ENCODE measurements at regions not wholly inside any gene's neighbourhood (a gene's known extent, or its start where the extent isn't known, plus 50 kb on each side); places are given as distances from the start of the nearest gene placed in this dataset.

DNA sequence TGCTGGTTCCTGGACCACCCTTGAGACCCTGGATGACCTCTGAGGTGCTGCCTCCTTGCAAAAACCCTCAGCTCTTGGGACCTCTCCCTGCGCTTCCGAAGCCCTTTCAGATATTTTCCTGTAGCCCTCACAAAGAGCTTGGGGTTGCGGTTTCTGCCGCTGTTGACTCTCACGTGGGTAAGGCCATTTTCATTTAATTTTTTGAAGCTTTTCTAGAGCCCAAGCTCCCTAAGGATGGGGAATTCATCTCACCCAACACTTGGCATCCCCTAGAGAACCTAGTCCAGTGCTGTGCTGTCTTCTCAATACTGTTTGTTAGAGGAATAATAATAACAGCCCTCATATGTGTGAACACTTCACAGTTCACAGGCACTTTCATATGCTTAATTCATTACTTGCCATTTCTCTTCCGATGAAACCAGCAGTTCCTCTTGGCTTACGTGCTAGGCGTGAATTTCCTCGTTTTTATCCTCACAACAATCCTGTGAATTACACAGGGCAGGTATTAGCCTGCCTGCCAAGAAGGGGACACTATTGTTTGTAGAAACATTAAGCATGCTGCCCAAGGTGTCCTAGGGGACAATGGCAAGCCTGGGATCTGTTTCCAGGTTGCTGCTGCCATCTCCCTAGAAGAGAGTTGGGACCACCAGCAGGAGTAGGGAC is 71.6 kb upstream of the CTBP2 start:
- DNase-seq = no peak

DNA sequence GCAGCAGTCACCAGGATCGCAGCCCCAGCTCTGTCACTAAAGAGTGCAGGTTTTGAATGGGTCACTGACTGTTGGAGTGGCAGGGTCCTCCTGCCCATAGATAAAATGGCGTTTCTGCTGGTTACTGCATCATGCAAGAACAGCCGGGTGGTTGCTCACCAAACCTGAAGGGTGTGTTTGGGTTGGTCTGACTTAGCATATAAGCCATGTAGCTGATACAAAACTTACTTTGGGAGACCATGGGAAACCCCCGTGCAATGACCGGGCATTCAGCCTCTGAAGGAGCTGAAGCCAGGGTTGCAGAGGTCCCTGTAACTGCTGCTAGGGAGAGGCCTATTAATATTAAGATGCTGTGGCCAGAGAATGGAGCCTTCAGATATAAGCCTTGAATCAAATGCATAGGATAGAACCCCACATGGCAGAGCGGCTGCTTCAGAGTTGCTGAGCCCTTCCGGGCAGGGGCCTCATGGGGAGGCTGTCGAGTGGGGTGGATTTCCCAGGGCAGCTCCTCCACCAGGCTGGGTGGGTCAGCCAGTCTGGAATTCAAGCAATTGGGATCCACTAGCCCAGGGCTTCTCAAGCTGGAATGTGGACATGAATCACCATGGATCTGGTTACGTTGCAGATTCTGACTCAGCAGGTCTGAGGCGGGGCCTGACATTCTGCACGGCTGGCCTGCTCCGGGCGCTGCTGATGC is 70.9 kb upstream of the CTBP2 start:
- no peak for DNase-seq

DNA sequence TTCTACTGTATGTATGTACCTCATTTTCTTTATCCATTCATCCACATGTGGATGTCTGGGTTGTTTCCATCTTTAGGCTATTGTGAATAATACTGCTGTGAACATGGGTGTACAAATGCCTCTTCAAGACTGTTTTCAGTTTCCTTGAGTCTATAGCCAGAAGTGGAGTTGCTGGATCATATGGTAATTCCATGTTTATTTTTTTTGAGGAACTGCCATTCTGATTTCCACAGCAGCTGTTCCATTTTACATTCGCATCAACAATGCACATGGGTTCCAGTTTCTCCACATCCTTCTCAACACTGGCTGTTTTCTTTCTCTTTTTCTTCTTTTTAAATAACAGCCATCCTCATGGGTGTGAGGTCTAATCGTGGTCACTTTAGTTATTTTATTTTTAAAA is 69.9 kb upstream of the CTBP2 start:
- no peak for DNase-seq

DNA sequence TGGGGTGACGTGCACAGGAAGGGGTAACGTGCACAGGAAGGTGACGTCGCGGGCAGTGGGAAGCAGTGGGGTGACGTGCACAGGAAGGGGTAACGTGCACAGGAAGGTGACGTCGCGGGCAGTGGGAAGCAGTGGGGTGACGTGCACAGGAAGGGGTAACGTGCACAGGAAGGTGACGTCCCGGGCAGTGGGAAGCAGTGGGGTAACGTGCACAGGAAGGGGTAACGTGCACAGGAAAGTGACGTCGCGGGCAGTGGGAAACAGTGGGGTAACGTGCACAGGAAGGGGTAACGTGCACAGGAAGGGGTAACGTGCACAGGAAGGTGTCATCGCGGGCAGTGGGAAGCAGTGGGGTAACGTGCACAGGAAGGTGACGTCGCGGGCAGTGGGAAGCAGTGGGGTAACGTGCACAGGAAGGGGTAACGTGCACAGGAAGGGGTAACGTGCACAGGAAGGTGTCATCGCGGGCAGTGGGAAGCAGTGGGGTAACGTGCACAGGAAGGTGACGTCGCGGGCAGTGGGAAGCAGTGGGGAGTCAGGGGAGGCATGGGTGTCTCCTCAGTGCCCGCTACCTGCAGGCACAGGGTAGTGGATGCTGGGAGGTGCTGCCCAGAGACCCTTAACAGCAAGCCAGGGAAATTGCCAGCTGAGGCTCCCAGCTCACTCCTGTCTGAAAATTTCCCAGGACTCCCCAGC is 68.0 kb upstream of the CTBP2 start:
- DNase-seq = peak in 1 of 2 donors; percentile 18

DNA sequence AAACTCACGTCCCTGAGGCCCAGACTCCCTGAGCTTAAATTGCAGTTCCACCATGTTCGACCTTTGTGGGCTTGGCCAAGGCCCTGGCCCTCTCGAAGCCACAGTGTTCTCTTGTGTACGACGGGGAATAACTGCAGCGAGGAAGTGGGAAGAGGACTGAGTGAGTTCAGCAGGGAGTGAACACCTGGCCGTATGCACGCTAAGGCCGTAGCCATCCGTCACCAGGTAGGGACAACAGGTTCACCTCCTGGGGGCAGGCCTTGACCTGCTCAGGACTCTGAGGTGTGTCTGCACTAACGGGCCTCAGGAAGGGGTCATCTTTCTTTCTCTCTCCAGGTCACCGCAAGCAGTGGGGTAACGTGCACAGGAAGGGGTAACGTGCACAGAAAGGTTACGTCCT is 67.2 kb upstream of the CTBP2 start:
- no peak for DNase-seq

DNA sequence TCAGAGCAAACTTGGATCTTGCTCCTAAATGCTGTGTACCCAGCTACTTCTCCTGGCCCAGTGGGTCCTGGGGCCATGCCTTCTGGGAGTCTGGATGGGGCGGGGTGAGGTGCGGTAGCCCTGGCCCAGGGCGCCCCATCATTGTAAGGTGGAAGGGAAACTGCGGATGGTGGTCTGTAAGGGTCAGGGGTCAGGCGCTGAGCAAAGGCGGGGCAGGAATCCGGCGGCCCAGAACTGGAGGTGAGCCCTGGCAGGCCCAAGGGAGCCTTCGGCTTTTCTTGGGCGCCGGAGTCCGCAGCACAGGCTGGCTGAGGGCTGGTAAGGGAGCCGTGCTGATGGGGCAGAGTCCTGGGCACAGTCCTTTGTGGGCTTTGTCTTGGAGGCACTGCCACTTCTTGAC is 66.5 kb upstream of the CTBP2 start:
- DNase-seq = no peak

DNA sequence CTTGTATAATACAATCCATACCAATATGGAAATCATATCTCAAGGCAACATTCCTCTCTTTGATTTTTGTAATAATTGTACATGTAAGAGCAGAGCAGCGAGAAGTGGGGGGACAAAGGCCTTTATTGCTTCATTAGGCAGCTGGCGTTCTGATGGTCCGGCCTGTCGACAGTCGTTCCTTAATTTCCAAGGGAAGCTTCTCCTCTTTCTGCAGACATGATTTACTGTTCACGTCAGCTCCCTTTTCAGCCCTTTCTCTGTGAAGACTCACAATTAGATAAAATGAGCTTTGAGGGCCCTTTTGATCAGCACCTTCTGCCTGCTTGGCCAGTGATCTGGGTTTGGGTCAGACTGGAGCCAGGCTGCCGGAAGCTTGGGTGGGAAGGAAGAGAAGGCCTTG is 65.6 kb upstream of the CTBP2 start:
- no peak for DNase-seq

DNA sequence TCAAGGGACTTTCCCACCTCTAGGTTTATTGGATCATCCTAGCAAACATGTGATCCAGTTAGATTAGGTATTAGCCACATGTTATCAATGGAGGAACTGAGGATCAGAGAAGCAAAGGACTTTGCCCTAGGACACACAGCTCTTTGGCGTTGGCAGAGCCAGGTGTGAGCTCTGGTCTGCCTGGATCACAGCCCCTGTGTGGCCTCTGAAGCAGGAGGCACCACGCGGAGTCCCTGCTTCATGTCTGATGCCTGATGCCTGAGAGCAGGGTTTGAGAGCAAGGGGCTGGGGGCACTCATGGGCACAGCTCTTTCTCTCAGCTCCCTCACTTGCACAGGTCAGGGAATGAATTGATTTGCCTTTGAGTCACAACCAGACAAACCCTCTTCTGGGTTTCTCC is 64.7 kb upstream of the CTBP2 start:
- no peak for DNase-seq

DNA sequence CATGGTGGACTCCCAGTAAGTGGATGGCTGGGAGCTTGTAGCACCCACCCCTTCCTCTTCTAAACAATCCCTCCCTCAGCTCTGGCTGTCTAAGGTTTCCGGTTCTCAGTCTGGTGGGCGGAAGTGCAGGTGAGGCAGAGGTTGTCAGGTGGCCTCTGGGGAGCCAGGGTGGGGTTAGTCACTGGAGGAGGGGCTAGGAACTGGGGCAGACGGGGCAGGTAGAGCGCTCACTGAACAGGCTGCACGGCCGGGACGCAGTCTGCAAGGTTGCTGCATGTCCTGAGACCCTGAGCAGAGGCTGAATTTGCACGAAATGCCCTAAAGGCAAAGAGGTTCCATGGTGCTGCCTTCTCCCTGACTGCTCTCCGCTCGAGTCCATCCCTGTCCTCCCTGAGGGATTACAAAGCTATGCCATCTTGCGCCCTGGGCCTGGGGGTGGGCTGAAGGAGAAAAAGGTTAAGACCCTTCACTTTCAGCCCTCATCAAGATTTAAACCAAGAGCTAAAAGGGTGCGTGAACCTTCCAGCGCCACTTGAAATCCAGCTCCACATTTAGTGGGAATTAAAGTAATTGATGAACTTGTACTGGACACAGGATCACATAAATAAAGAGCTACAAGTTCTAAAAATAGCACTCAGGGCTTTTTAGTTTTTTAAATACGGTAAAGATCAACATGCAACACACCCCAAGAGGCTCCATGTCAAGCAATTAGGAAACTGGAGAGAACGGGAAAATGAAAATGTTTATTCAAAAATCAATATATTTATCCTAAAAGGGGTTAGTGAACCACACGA is 62.3 kb upstream of the CTBP2 start:
- no peak for DNase-seq

DNA sequence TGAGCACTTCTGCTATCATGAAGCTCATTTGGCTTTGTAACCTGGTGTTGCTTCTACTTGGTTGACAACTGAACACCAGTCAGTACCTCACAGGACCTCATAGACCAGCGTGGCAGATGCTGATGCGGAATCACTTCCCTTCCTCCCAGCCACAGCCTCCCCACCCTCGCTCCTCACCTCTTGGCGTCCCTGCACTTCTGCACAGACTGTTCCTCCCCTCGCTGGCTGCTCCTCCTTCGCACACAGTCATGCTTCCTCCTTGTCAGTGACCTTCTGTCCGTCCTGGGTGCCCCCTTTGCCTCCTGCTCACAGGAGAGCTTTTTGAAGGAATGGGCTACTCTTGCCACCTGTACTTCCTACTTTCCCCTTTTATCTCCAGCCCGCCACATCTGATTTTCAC is 61.4 kb upstream of the CTBP2 start:
- DNase-seq = no peak

DNA sequence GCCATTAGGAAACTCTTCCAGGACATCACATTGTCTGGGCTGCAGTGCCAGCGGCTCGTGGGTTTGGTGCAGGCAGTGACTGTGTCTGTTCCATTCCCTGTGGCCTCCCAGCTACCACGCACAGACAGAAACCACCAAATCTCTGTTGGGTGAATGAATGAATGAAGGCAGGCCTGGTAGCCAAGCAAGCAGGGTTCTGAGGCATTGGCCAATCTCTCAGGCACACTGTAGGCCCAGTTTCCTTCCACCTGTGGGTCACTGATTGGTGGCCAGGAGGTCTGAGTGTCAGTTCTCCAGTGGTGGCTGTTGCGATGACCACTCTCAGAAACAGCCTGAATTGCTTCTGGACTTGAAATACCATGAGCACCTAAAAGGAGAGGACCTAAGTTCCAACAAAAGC is 59.4 kb upstream of the CTBP2 start:
- DNase-seq = no peak

DNA sequence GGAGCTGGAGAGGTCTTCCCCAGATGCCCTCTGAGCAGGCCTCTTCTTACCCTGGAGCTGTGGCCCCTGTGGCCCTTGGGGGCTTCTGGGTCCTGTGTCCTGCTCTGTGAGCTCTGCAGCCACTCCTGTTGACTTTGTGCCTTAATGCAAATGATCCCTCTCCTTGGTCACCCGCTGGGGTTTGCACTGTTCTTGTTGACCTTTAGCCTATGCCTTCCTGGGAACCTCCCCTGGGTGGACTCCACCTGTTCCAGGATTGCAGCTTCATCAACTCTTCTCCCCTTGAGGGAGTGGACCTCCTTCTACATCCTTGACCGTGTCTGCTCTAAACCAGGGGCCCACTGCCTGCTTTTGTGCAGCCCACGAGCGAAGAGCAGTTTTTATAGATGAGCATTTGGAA is 58.6 kb upstream of the CTBP2 start:
- DNase-seq = no peak

DNA sequence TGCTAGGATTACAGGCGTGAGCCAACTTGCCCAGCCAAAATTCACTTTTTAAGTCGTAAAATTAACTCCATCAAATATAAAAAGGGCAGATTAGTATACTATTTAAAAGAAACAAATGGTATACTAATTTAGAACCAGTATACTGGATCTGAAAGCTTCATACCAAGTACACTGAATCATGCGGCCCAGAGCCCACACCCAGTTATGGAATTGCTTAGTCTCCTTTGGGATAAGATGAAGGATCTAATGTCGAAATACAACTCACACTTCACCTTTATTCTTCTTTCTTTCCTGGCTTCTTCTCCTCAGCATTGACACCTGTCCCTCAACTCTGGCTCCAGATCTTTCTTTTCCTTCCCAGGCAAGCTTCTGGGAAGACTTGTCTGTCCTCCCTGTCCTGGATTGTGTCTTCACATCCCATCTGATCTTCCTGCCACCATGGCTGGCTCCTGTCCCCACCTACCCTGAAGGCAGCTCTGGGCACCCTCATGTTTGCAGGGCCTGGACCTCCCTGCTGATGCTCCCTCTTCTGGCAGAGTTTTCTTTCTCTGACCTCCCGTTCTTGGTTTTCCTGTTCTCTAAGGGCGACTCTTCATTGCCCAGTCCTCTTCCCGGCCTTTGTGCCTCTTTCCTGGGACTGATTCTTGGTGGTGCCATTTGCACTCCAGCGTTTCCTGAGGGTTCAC is 57.8 kb upstream of the CTBP2 start:
- DNase-seq = no peak

DNA sequence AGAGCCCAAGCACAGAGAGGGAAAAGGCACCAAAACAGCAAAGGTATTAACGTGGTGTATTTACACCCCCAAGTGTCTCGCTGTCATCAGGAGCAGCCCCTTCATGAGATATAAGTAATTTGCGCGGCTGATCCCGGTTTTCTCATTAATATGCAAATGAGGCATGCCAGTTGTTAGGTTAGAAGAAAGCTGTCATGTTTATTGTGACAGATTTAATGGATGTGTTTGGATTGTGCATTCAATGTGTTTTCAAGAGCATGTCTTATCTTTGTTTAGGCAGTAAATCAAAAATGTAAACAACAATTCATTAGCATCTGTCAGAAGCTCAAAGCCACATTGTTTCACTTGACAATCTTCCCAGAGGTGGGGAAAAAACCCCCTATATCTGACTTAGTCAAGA is 56.5 kb upstream of the CTBP2 start:
- DNase-seq = no peak

DNA sequence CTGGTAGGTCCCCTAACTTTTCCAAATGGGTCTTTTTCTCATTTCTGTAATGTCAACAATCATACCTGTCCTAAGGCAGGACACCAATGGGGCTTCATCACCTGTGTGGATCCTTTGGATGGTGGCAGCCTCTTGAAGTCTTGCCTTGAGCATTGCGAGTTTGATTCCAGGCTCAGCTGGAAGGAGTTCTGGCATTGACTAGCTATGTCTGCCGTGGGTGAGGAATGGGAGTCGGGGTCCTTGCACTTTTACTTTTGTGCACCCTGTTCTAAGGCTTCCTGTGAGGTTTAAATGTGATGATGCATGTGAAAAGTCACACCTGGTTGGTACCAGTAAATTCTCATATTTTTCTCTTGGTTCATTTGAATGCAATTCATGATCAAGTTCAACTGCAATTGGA is 55.9 kb upstream of the CTBP2 start:
- DNase-seq = no peak

DNA sequence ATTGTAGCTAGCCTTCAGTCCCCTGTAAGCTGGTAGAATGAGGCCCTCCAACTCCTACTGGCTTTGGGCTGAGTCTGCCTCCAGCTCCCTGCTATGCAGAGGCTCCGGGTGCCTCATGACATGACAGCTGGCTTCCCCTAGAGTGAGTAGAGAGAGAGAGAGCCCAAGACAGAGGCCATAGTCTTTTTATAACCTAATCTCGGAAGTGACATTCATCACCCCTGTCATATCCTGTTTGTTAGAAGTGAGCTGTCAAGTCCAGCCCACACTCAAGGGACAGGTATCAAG is 53.9 kb upstream of the CTBP2 start:
- no peak for DNase-seq

DNA sequence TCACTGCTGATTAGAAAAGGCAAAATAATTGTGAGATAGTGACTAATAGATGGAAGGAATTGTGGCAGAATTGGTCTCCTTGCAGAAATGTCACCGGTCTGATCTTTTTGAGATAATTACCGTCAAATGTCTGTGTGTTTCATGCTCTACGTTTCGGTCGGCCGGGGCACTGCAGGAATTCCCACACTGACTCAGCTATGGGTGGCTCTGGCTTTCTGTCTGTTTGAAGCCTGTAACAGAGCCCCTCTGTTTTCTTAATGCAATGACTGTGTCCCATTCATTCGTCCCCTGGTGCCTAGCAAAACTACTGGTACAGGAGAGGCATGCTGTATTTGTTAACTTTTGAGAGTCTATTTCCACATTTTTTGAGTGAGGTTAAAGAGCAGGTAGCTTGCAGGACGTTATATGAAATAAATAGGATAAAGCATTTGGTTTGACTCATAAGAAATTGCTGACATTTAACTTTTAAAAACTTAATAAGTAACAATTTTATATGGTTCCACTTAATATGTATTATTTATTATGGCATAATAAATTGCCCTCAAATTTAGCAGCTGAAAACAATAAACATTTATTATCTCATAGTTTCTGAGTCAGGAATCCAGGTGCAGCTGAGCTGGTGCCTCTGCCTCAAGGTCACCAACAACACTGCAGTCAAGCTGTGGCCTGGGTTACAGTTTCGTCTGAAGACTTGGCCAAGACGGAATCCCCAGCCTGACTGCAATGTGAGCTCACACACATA is 53.3 kb upstream of the CTBP2 start:
- DNase-seq = no peak

DNA sequence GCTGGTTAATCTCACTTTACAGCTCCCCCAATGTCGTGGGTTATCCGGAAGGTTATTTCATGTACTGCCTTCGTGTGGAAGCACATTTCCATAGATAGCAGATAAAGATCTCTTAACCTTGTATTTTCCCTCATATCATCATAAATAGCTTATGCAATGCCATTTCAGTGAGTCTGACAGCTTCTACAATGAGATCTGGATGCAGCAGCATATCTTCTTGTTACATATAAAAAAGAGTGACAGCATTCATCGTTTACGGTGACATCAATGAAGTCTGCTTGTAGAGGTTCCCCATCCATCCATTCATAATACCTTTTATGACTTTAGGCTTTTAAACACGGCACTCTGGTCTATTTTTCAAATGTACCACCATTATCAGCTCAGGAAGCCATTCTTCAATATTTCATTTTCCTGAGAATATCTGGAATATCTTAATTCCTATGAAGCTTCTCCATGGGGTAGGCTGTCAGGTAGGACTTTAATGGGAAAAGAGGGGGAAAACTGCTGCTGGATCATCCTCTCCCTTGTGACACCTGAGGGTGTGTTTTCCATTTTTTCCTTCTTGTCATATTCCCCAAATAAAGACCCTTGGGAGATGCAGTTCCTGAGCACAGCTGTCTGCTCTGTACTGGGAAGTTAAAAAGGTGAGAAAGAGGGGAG is 51.9 kb upstream of the CTBP2 start:
- no peak for DNase-seq

All from CD4-positive, alpha-beta T cell treated with Interleukin-1 beta for 1 hour (primary cell).